Loucy (cell line): ENCODE measurements at regions not wholly inside any gene's neighbourhood (a gene's known extent, or its start where the extent isn't known, plus 50 kb on each side); places are given as distances from the start of the nearest gene placed in this dataset.

Experiments used
- H2AFZ ChIP-seq: fragments of 200-600 bp; sonication (generic); 2 replicates; pipeline ENCODE4 v1.6.0; 2016; ENCODE audit warnings: antibody characterized with exemption, mild to moderate bottlenecking, low read length, moderate library complexity
- H3F3A ChIP-seq: fragments of 200-600 bp; 2 replicates; pipeline ENCODE4 v1.6.0; 2016; ENCODE audit warnings: antibody characterized with exemption, low read depth, mild to moderate bottlenecking
- H3K27me3 ChIP-seq: fragments of 200-600 bp; sonication (generic); 2 replicates; pipeline ENCODE4 v1.6.1; 2014; ENCODE audit warnings: low read length, mild to moderate bottlenecking; ENCODE audit not compliant: insufficient read depth, poor library complexity, severe bottlenecking
- H3K36me3 ChIP-seq: fragments of 200-600 bp; sonication (generic); 2 replicates; pipeline ENCODE4 v1.6.1; 2016; ENCODE audit warnings: low read length; ENCODE audit not compliant: insufficient read depth
- H3K4me1 ChIP-seq: fragments of 200-600 bp; sonication (generic); 2 replicates; pipeline ENCODE4 v1.5.1; 2014; ENCODE audit warnings: low read length, mild to moderate bottlenecking; ENCODE audit not compliant: insufficient read depth, poor library complexity, severe bottlenecking
- H3K4me2 ChIP-seq: fragments of 200-600 bp; sonication (generic); 2 replicates; pipeline ENCODE4 v1.6.0; 2014; ENCODE audit warnings: antibody characterized with exemption, low read length, low read depth, mild to moderate bottlenecking; ENCODE audit not compliant: poor library complexity, severe bottlenecking
- H3K4me3 ChIP-seq: fragments of 200-600 bp; sonication (generic); 2 replicates; pipeline ENCODE4 v1.5.1; 2014; ENCODE audit warnings: low read length, mild to moderate bottlenecking, mixed read lengths; ENCODE audit not compliant: poor library complexity, severe bottlenecking
- H3K79me2 ChIP-seq: fragments of 200-600 bp; sonication (generic); 2 replicates; pipeline ENCODE4 v1.6.1; 2014; ENCODE audit warnings: low read length; ENCODE audit not compliant: insufficient read depth
- H3K9ac ChIP-seq: fragments of 200-600 bp; sonication (generic); 2 replicates; pipeline ENCODE4 v1.6.0; 2014; ENCODE audit warnings: mild to moderate bottlenecking, low read depth, low read length, moderate library complexity; ENCODE audit not compliant: poor library complexity, severe bottlenecking
- H3K9me2 ChIP-seq: fragments of 200-600 bp; sonication (generic); replicated peaks from 2 replicates; pipeline ENCODE4 v1.6.1; 2016; ENCODE audit warnings: low read depth, low read length, mixed read lengths
- H3K9me3 ChIP-seq: fragments of 200-600 bp; sonication (generic); 2 replicates; pipeline ENCODE4 v1.6.1; 2014; ENCODE audit warnings: mild to moderate bottlenecking, antibody characterized with exemption, low read length, low read depth; ENCODE audit not compliant: insufficient read depth
- H4K20me1 ChIP-seq: fragments of 200-600 bp; sonication (generic); 2 replicates; pipeline ENCODE4 v1.6.0; 2014; ENCODE audit warnings: antibody characterized with exemption, low read length, mild to moderate bottlenecking; ENCODE audit not compliant: insufficient read depth, poor library complexity, severe bottlenecking
- EZH2phosphoT487 ChIP-seq: fragments of 200-600 bp; IDR thresholded peaks from 2 replicates; pipeline ENCODE4 v1.6.1; 2018; ENCODE audit warnings: antibody characterized with exemption, mild to moderate bottlenecking, moderate library complexity, borderline replicate concordance
- TF ChIP-seq, protein P1 (sequence below): fragments of 200-600 bp; sonication (generic); conservative IDR thresholded peaks from 2 replicates; pipeline ENCODE4 v1.5.1; 2014; ENCODE audit warnings: mild to moderate bottlenecking, antibody characterized with exemption, low read length

DNA sequence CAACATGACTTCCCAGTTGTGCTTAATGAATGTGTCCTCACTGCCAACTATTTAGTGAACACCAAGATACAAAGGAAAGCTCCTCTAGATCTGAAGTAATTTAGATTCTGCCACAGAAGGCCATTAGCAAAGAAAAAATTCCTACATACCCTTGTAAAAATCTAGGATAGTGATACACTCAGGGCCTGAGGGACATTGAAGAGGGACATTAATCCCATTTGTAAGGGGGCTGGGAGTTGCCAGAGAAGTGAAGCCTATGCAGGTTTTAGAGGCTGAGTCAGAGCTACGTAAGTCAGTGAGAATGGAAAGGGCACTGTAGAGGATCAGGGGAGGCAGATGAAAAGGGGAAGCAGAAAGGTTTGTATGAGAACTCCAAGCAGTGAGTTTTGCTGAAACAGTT lies 286.9 kb upstream of the TARS1 start:
- peaks cover 5% of the 10 kb centered on the region for H3K4me1 ChIP-seq

DNA sequence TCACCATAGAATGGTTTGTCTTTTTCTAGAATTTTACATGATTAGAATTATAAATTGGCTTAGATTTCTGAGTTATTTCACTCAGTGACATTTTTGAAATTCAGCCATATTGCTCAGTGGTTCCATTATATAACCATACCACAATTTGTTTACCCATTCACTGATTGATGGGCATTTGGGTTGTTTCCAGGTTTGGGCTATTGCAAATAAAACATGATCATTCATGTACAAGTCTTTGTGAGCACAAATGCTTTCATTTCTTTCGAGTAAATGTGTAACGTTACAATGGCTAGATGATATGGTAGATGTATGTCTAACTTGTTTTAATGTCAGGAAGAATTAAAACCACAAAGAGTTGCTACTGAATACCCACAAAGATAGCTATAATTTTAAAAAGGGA lies 279.9 kb upstream of the TARS1 start:
- H3K9me2 ChIP-seq, result no peaks in the 10 kb centered on the region
- TF ChIP-seq, protein P1, sequence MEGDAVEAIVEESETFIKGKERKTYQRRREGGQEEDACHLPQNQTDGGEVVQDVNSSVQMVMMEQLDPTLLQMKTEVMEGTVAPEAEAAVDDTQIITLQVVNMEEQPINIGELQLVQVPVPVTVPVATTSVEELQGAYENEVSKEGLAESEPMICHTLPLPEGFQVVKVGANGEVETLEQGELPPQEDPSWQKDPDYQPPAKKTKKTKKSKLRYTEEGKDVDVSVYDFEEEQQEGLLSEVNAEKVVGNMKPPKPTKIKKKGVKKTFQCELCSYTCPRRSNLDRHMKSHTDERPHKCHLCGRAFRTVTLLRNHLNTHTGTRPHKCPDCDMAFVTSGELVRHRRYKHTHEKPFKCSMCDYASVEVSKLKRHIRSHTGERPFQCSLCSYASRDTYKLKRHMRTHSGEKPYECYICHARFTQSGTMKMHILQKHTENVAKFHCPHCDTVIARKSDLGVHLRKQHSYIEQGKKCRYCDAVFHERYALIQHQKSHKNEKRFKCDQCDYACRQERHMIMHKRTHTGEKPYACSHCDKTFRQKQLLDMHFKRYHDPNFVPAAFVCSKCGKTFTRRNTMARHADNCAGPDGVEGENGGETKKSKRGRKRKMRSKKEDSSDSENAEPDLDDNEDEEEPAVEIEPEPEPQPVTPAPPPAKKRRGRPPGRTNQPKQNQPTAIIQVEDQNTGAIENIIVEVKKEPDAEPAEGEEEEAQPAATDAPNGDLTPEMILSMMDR, result no peak
- no peak for TF ChIP-seq EZH2phosphoT487
- peak overlapping the region; percentile 52 for H3K4me2 ChIP-seq
- H3K36me3 ChIP-seq, result no peaks in the 10 kb centered on the region
- H3K9ac ChIP-seq, result no peak overlapping the region
- peak overlapping the region; percentile 6 for H3K4me3 ChIP-seq
- peaks cover 4% of the 10 kb centered on the region for H3K27me3 ChIP-seq
- H3K9me3 ChIP-seq, result no peaks in the 10 kb centered on the region
- H4K20me1 ChIP-seq, result no peaks in the 10 kb centered on the region
- H3K79me2 ChIP-seq, result no peaks in the 10 kb centered on the region
- H2AFZ ChIP-seq, result no peak overlapping the region
- H3K4me1 ChIP-seq, result peaks cover 21% of the 10 kb centered on the region
- no peaks in the 10 kb centered on the region for H3F3A ChIP-seq

More for the DNA sequence above, 286.9 kb upstream of the TARS1 start:
- H2AFZ ChIP-seq, result no peak overlapping the region
- H3K9me2 ChIP-seq, result no peaks in the 10 kb centered on the region
- no peak overlapping the region for H3K4me2 ChIP-seq
- H3K9me3 ChIP-seq, result no peaks in the 10 kb centered on the region
- H3K27me3 ChIP-seq, result no peaks in the 10 kb centered on the region
- H3K9ac ChIP-seq, result no peak overlapping the region
- no peaks in the 10 kb centered on the region for H3F3A ChIP-seq
- no peak overlapping the region for H3K4me3 ChIP-seq
- H4K20me1 ChIP-seq, result no peaks in the 10 kb centered on the region
- no peak for TF ChIP-seq EZH2phosphoT487
- TF ChIP-seq, protein P1, result no peak
- no peaks in the 10 kb centered on the region for H3K36me3 ChIP-seq
- no peaks in the 10 kb centered on the region for H3K79me2 ChIP-seq

DNA sequence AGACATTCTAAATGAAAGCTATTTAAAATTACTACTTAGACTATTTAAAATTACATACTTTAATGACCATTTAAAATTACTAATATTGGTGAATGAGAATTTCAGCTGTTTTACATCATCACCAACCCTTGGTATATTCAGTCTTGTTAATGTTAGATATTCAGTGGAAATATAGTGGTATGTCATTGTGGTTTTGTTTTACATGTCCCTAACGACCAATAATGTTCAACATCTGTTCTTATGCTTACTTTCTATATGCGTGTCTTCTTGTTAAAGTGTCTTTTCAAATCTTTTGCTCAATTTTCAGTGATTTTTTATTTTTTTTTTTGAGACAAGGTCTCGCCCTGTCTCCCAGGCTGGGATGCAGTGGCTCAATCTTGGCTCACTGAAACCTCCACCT lies 279.3 kb upstream of the TARS1 start:
- H4K20me1 ChIP-seq, result no peaks in the 10 kb centered on the region
- peaks cover 21% of the 10 kb centered on the region for H3K4me1 ChIP-seq
- H3F3A ChIP-seq, result no peaks in the 10 kb centered on the region
- no peaks in the 10 kb centered on the region for H3K79me2 ChIP-seq
- peak overlapping the region; percentile 6 for H3K4me3 ChIP-seq
- no peak overlapping the region for H2AFZ ChIP-seq
- H3K4me2 ChIP-seq, result peak overlapping the region; percentile 52
- H3K36me3 ChIP-seq, result no peaks in the 10 kb centered on the region
- no peaks in the 10 kb centered on the region for H3K9me3 ChIP-seq
- TF ChIP-seq EZH2phosphoT487, result no peak
- TF ChIP-seq, protein P1, result no peak
- no peaks in the 10 kb centered on the region for H3K9me2 ChIP-seq
- H3K9ac ChIP-seq, result no peak overlapping the region
- H3K27me3 ChIP-seq, result peaks cover 4% of the 10 kb centered on the region
